ENCODE measurements at regions not wholly inside any gene's neighbourhood (a gene's known extent, or its start where the extent isn't known, plus 50 kb on each side); places are given as distances from the start of the nearest gene placed in this dataset.

DNA sequence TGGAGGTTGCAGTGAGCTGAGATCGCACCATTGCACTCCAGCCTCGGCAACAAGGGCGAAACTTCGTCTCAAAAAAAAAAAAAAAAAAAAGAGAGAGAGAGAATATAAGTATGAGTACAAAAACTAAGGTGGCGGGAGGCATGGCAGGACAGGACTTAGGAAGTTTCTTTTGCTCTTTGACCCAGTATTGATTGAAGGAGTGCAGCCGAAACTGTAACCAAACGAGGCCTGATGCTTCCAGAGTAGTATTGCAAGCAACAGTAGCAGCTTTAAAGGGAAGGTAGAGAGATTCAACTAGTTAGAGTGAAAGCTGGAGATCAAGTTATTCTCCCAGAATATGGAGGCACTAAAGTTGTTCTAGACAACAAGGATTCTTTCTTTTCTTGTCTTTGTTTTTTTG, 99.2 kb upstream of the CASZ1 start:
- H3K36me3 ChIP-seq (ENCODE audit: control insufficient read depth in 4 of 4, insufficient read depth in 3 of 4, low read depth in 1 of 4, low read length in 3 of 4) = no peaks in the 10 kb centered on the region
- no peaks in the 10 kb centered on the region for H3K27me3 ChIP-seq (ENCODE audit: control insufficient read depth in 4 of 4, insufficient read depth in 4 of 4, low read length in 3 of 4)
- H3K9me3 ChIP-seq (ENCODE audit: control insufficient read depth in 4 of 4, low read length in 3 of 4) = no peaks in the 10 kb centered on the region
- TF ChIP-seq FOXA2 (IDR thresholded peaks at IDR 0.05) = no peak
- no peak for TF ChIP-seq GABPA (IDR thresholded peaks at IDR 0.05 in 1 of 2, conservative IDR thresholded peaks at IDR 0.05 in 1 of 2)
- TF ChIP-seq FOXA1 (IDR thresholded peaks at IDR 0.05) = no peak
- no peak for TF ChIP-seq JUND (IDR thresholded peaks at IDR 0.05)
- no peak for TF ChIP-seq HNF4G (IDR thresholded peaks at IDR 0.05)
- TF ChIP-seq, protein P1, sequence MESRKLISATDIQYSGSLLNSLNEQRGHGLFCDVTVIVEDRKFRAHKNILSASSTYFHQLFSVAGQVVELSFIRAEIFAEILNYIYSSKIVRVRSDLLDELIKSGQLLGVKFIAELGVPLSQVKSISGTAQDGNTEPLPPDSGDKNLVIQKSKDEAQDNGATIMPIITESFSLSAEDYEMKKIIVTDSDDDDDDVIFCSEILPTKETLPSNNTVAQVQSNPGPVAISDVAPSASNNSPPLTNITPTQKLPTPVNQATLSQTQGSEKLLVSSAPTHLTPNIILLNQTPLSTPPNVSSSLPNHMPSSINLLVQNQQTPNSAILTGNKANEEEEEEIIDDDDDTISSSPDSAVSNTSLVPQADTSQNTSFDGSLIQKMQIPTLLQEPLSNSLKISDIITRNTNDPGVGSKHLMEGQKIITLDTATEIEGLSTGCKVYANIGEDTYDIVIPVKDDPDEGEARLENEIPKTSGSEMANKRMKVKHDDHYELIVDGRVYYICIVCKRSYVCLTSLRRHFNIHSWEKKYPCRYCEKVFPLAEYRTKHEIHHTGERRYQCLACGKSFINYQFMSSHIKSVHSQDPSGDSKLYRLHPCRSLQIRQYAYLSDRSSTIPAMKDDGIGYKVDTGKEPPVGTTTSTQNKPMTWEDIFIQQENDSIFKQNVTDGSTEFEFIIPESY (IDR thresholded peaks at IDR 0.05) = no peak
- TF ChIP-seq, protein P2, sequence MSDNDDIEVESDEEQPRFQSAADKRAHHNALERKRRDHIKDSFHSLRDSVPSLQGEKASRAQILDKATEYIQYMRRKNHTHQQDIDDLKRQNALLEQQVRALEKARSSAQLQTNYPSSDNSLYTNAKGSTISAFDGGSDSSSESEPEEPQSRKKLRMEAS (IDR thresholded peaks at IDR 0.05) = no peak
- TF ChIP-seq, protein P3, sequence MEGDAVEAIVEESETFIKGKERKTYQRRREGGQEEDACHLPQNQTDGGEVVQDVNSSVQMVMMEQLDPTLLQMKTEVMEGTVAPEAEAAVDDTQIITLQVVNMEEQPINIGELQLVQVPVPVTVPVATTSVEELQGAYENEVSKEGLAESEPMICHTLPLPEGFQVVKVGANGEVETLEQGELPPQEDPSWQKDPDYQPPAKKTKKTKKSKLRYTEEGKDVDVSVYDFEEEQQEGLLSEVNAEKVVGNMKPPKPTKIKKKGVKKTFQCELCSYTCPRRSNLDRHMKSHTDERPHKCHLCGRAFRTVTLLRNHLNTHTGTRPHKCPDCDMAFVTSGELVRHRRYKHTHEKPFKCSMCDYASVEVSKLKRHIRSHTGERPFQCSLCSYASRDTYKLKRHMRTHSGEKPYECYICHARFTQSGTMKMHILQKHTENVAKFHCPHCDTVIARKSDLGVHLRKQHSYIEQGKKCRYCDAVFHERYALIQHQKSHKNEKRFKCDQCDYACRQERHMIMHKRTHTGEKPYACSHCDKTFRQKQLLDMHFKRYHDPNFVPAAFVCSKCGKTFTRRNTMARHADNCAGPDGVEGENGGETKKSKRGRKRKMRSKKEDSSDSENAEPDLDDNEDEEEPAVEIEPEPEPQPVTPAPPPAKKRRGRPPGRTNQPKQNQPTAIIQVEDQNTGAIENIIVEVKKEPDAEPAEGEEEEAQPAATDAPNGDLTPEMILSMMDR (IDR thresholded peaks at IDR 0.05; ENCODE audit: low read depth, low read length, missing input control) = no peak
- no peak for TF ChIP-seq SP1 (IDR thresholded peaks at IDR 0.05)
- 86% methylated on average over 7 of the region's 7 CpGs for WGBS
- H3K27ac ChIP-seq (ENCODE audit: low read depth in 1 of 2, low read length in 2 of 2) = no peak overlapping the region
- DNase-seq (ENCODE audit: low spot score) = no peak
- H3K9ac ChIP-seq (ENCODE audit: low read depth in 1 of 2, low read length in 2 of 2) = no peak overlapping the region
- no peak overlapping the region for H3K4me3 ChIP-seq (ENCODE audit: low read depth in 1 of 3, low read length in 3 of 3)
- H3K4me1 ChIP-seq (ENCODE audit: control insufficient read depth in 4 of 4, insufficient read depth in 4 of 4, low read length in 3 of 4) = no peaks in the 10 kb centered on the region

DNA sequence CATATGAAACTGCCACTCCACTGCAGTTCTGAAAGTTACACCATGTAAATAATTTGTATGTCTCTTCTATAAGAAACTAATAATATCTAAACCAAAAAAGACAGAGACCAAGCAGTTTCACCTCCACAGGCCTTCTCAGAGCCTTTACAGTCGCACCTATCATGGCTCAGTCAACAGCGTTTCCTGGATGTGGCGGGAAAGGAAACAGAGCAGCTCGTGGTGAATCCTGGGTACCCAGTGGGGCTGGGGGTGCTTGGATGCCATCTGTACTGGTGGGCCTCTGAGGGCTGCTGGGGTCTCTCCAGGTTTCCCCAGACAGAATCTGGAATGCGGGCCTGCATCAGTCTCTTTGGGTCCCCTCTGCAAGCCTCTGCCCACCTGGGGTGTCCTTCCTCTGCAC, 100.2 kb upstream of the CASZ1 start:
- Histone ChIP-seq H3K36me3 (ENCODE audit: control insufficient read depth in 4 of 4, insufficient read depth in 3 of 4, low read depth in 1 of 4, low read length in 3 of 4) (no peaks in the 10 kb centered on the region), H3K27ac (ENCODE audit: low read depth in 1 of 2, low read length in 2 of 2) (no peak overlapping the region), H3K4me1 (ENCODE audit: control insufficient read depth in 4 of 4, insufficient read depth in 4 of 4, low read length in 3 of 4) (no peaks in the 10 kb centered on the region), H3K27me3 (ENCODE audit: control insufficient read depth in 4 of 4, insufficient read depth in 4 of 4, low read length in 3 of 4) (no peaks in the 10 kb centered on the region), H3K9me3 (ENCODE audit: control insufficient read depth in 4 of 4, low read length in 3 of 4) (no peaks in the 10 kb centered on the region), H3K4me3 (ENCODE audit: low read depth in 1 of 3, low read length in 3 of 3) (no peak overlapping the region), H3K9ac (ENCODE audit: low read depth in 1 of 2, low read length in 2 of 2) (no peak overlapping the region)
- DNase-seq (ENCODE audit: low spot score) = no peak
- TF ChIP-seq, protein P3 (IDR thresholded peaks at IDR 0.05; ENCODE audit: low read depth, low read length, missing input control) = no peak
- TF ChIP-seq, protein P1 (IDR thresholded peaks at IDR 0.05) = no peak
- TF ChIP-seq NR2F2 (IDR thresholded peaks at IDR 0.05) (no peak), JUND (IDR thresholded peaks at IDR 0.05) (no peak), EGR1 (IDR thresholded peaks at IDR 0.05; ENCODE audit: low read depth in 2 of 2) (no peak), GABPA (IDR thresholded peaks at IDR 0.05 in 1 of 2, conservative IDR thresholded peaks at IDR 0.05 in 1 of 2) (no peak), RXRA (IDR thresholded peaks at IDR 0.05) (no peak)
- 83% methylated on average over 5 of the region's 5 CpGs for WGBS
